PC-3 (cell line): ENCODE measurements at regions not wholly inside any gene's neighbourhood (a gene's known extent, or its start where the extent isn't known, plus 50 kb on each side); places are given as distances from the start of the nearest gene placed in this dataset.

Experiments
- CTCF ChIP-seq: fragments of 300-600 bp; sonication (generic); conservative IDR thresholded peaks from 2 replicates; pipeline ENCODE4 v1.5.1; 2017; ENCODE audit warnings: antibody characterized with exemption, low read depth, mild to moderate bottlenecking, low read length
- EZH2 ChIP-seq: fragments of 300-600 bp; sonication (generic); IDR thresholded peaks from one replicate; pipeline ENCODE4 v1.6.1; 2017; ENCODE audit warnings: antibody characterized with exemption, mild to moderate bottlenecking, low read length; ENCODE audit not compliant: unreplicated experiment
- EZH2phosphoT487 ChIP-seq: fragments of 300-600 bp; sonication (generic); IDR thresholded peaks from 2 replicates; pipeline ENCODE4 v1.6.1; 2018; ENCODE audit warnings: mild to moderate bottlenecking, antibody characterized with exemption, low read length, borderline replicate concordance

- no peak for TF ChIP-seq CTCF
- no peak for TF ChIP-seq EZH2
- no peak for TF ChIP-seq EZH2phosphoT487
Measured at GRCh38 chr2:21288739-21289520, 165.2 kb downstream of the TDRD15 start.
